GM04503 (cell line): ENCODE measurements at regions not wholly inside any gene's neighbourhood (a gene's known extent, or its start where the extent isn't known, plus 50 kb on each side); places are given as distances from the start of the nearest gene placed in this dataset.

Experiments
- DNase-seq: peaks from one replicate; pipeline ENCODE4 v3.0.0-alpha.2; 2012; ENCODE audit warnings: low read depth

GRCh38 chr1:82950606-82951200 lies 1048.2 kb downstream of the TTLL7 start:
- DNase-seq = no peak

- no peak for DNase-seq
These were observed 1050.5 kb downstream of the TTLL7 start for GRCh38 chr1:82948386-82948785.

- DNase-seq = no peak
These were observed 1051.7 kb downstream of the TTLL7 start for GRCh38 chr1:82947278-82947677.

GRCh38 chr1:82946096-82946605 lies 1052.8 kb downstream of the TTLL7 start:
- DNase-seq = no peak

DNA sequence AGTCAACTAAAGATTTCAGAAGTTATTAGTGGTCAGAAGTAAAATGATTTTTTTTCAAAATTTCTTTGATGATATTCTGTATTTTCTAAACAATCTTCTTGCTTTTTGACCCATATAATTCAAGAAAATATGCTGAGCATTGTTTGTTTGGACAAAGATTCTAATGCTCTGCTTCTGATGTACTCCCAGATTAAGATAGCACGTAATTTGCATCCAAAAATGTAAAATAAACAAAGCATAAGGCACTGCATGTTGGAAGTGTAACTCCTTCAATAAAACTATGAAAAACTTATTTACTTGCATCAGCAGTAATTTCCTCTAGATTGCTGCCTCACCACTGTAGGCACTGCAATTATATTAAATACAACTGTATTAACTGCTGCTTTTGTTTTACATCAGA lies 1054.1 kb downstream of the TTLL7 start:
- no peak for DNase-seq

GRCh38 chr1:82934074-82934473 lies 1064.9 kb downstream of the TTLL7 start:
- DNase-seq = no peak

- DNase-seq = no peak
These were observed 1066.2 kb downstream of the TTLL7 start for GRCh38 chr1:82932727-82933126.

GRCh38 chr1:82932207-82932606 lies 1066.7 kb downstream of the TTLL7 start:
- DNase-seq = no peak

- DNase-seq = no peak
These were observed 1067.9 kb downstream of the TTLL7 start for GRCh38 chr1:82931006-82931405.

DNA sequence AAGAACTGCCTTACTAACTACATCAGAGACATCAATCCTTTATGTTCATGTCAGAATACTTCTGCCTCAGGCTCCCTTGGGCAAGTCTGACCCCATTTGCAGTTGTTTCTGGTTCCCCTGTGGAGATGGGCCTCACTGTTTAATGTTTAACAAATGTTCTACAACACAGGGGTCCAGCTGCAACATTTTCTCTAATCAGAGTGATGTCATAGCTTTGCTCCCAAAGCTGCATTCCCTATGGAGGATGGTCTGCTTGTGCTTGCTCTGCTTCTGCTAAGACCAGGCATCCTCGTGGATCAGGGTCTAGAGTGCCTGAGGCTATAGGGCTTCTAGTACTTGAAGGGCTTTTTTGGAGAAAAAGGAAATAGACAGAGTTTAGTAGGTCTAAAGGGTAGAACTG lies 1071.2 kb downstream of the TTLL7 start:
- no peak for DNase-seq

DNA sequence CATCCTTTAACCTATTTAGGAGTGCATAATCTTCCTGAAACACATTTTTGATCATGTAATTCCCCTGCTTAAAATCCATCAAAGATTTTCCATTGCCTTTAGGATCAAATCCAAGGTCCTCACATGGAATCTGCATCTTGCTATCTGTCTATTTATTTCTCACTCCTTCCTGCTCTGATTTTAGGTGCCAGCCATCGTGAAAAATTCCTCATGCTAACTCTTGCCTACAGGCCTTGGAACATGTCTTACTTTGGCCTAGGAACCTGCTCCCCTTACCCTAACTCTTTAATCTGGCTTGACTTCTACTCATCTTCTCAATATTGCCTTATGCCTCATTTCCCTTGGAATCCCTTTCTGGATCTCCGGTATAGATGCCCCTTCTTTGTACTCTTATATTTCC lies 1074.3 kb downstream of the TTLL7 start:
- no peak for DNase-seq

- no peak for DNase-seq
These were observed 1075.0 kb downstream of the TTLL7 start for GRCh38 chr1:82923931-82924330.

DNA sequence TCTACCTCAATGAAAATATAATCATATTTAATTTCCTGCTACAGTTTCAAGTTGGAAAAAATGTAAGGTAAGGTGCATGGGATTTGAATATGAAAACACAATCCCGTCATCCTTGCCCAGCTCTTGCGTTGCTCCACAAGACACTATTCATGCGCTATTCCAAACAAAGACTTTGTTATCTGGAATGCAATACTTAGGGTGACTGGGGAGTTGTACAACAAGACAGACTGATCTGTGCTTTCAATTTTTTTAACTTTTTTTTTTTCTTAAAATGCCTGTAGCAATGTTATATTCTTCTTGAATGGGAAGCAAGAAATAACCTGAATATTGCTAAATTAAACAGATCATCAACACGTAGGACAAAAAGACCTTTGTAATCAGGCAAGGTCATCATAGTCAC lies 1077.2 kb downstream of the TTLL7 start:
- no peak for DNase-seq

GRCh38 chr1:82920418-82921248 lies 1078.3 kb downstream of the TTLL7 start:
- no peak for DNase-seq

GRCh38 chr1:82919837-82920236 lies 1079.1 kb downstream of the TTLL7 start:
- no peak for DNase-seq

DNA sequence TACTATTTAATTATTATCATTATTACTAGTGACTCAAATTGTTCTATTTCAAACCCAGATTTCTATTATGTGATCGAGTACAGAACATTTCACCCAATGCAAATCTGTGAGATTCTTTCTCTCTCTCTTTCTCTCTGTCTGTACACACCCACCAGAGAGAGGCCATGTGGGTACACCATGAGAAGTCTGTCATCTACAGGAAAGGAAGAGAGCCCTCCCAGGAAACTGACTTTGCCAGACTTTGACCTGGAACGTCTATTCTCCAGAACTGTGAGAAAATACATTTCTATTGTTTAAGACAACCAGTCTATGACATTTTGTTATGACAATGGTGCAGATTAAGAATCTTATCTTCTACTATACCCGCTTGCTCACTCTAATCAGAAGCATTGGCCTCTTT lies 1091.6 kb downstream of the TTLL7 start:
- DNase-seq = no peak

DNA sequence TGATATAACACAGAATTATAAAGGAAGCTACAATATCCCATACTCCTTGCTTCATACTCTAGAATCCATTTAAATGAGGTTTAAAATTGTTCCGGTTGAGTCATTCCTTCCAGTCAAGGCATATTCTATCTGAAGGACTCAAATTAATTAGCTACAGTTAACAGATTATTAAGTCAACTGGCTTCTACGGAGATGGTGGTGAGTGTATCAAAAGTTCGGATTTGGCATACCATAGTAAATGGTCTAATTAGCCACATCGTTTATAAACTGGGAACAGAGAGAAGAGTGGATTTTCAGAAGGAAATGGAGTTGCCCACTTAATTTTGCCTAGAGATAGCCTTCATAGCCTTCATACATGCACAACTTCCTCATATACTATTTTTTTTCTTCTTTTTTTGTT lies 1095.3 kb downstream of the TTLL7 start:
- no peak for DNase-seq

GRCh38 chr1:82901561-82901960 lies 1097.4 kb downstream of the TTLL7 start:
- DNase-seq = no peak

GRCh38 chr1:82901118-82901517 lies 1097.8 kb downstream of the TTLL7 start:
- no peak for DNase-seq

- no peak for DNase-seq
These were observed 1098.3 kb downstream of the ADGRL2 start for GRCh38 chr1:82899017-82899416.

DNA sequence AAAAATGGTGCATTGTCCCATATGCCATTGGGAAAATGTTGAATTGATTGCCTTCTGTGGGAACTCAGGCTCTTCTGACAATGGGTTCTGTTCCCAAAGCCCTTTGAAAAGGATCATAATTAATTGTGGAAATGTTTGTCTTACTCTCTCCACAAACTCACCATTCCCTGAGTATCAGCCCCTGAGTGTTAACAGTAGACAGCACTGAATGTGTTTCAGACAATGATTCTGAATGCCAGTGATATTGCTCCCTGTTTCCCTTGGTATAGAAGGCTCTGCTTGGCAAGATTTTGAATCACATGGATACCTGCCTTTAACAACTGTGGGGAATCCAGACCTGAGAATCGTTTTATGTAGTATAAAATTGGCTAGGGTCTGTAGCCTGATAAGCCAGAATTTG lies 1096.8 kb downstream of the ADGRL2 start:
- DNase-seq = no peak

DNA sequence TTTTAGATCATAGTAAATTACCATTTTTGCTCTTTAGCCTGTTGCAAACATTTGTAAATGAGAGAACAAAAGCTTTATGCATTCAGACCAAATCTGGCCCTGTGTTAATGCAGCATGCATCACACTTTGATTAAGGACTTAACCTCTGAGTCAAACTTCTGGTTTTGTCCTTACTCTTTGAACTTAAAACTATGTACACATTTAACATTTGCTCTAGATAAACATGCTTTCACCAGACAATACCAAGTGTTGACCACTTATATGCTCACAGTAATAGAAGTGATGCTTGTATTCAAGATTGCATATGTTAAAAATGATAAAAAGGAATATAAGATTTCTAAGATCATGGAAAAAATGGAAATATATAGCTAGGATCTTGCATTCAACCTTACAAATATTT lies 1095.3 kb downstream of the ADGRL2 start:
- no peak for DNase-seq

GRCh38 chr1:82894635-82895034 lies 1093.9 kb downstream of the ADGRL2 start:
- no peak for DNase-seq
